ENCODE measurements at regions not wholly inside any gene's neighbourhood (a gene's known extent, or its start where the extent isn't known, plus 50 kb on each side); places are given as distances from the start of the nearest gene placed in this dataset.

- TF ChIP-seq CTCF (IDR thresholded peaks at IDR 0.05; ENCODE audit: insufficient read depth, low read length, poor library complexity, severe bottlenecking), result no peak
- no peak for TF ChIP-seq EZH2phosphoT487 (conservative IDR thresholded peaks at IDR 0.05; ENCODE audit: low read length)
These were observed 996.7 kb upstream of the CELF2 start for GRCh38 chr10:10020945-10021344.
